ENCODE measurements at regions not wholly inside any gene's neighbourhood (a gene's known extent, or its start where the extent isn't known, plus 50 kb on each side); places are given as distances from the start of the nearest gene placed in this dataset.

GRCh38 chr2:85939131-85939530 is 50.3 kb upstream of the ST3GAL5 start:
- H3K9me3 ChIP-seq (ENCODE audit: control insufficient read depth in 4 of 4, insufficient read depth in 3 of 4, low read length in 3 of 4), result peaks cover 0 to 6% (median 2%) of the 10 kb centered on the region in 4 donors
- no peaks in the 10 kb centered on the region for H3K4me1 ChIP-seq (ENCODE audit: control insufficient read depth in 5 of 5, insufficient read depth in 5 of 5, low read length in 5 of 5)
- no peak for ATAC-seq (ENCODE audit: insufficient read depth, low FRiP score)
- no peak for TF ChIP-seq CTCF (IDR thresholded peaks at IDR 0.05; ENCODE audit: control extremely low read depth, extremely low read depth)
- H3K36me3 ChIP-seq (ENCODE audit: control insufficient read depth in 4 of 4, insufficient read depth in 4 of 4, low read length in 4 of 4), result no peaks in the 10 kb centered on the region
- H3K9ac ChIP-seq (ENCODE audit: insufficient read depth in 1 of 2, low read length in 2 of 2), result no peak overlapping the region
- WGBS, 2 donors, result 50 to 78% methylated on average over 4 of the region's 4 CpGs
- no peak overlapping the region for H3K27ac ChIP-seq (ENCODE audit: low read depth in 1 of 2, low read length in 1 of 2)
- no peak for DNase-seq
- no peak overlapping the region for H3K4me3 ChIP-seq
- no peaks in the 10 kb centered on the region for H3K27me3 ChIP-seq (ENCODE audit: control insufficient read depth in 3 of 3, insufficient read depth in 3 of 3, low read length in 2 of 3)
